Glutamatergic neuron (in vitro differentiated cells): ENCODE measurements at regions not wholly inside any gene's neighbourhood (a gene's known extent, or its start where the extent isn't known, plus 50 kb on each side); places are given as distances from the start of the nearest gene placed in this dataset.

Experiments
- DNase-seq: peaks from one replicate; pipeline ENCODE4 v3.0.0; 2022
- H3K27ac Mint-ChIP-seq: one replicate; pipeline ENCODE4 v1.8.0; 2020; ENCODE audit warnings: mild to moderate bottlenecking, mixed read lengths, inconsistent platforms; ENCODE audit not compliant: unreplicated experiment
- H3K27me3 Mint-ChIP-seq: one replicate; pipeline ENCODE4 v1.8.0; 2020; ENCODE audit warnings: mild to moderate bottlenecking, moderate library complexity, mixed read lengths, inconsistent platforms; ENCODE audit not compliant: unreplicated experiment
- H3K36me3 Mint-ChIP-seq: one replicate; pipeline ENCODE4 v1.8.0; 2020; ENCODE audit warnings: mild to moderate bottlenecking, mixed read lengths, inconsistent platforms; ENCODE audit not compliant: unreplicated experiment
- H3K4me1 Mint-ChIP-seq: one replicate; pipeline ENCODE4 v1.8.0; 2020; ENCODE audit warnings: mild to moderate bottlenecking, low read depth, mixed read lengths, inconsistent platforms; ENCODE audit not compliant: unreplicated experiment
- H3K4me3 Mint-ChIP-seq: one replicate; pipeline ENCODE4 v1.8.0; 2020; ENCODE audit warnings: mild to moderate bottlenecking, mixed read lengths, inconsistent platforms; ENCODE audit not compliant: unreplicated experiment
- H3K9me3 Mint-ChIP-seq: one replicate; pipeline ENCODE4 v1.8.0; 2020; ENCODE audit warnings: mild to moderate bottlenecking, moderate library complexity, mixed read lengths, inconsistent platforms; ENCODE audit not compliant: unreplicated experiment
- CTCF ChIP-seq: fragments of 200-600 bp; sonication (generic); IDR thresholded peaks from one replicate; pipeline ENCODE4 v1.5.0; 2021; ENCODE audit not compliant: partially characterized antibody, unreplicated experiment

- Mint-ChIP-seq H3K36me3 (peaks cover 4% of the 10 kb centered on the region), H3K27me3 (peaks cover 6% of the 10 kb centered on the region), H3K4me3 (no peak overlapping the region), H3K27ac (no peak overlapping the region), H3K4me1 (peaks cover 12% of the 10 kb centered on the region), H3K9me3 (peaks cover 6% of the 10 kb centered on the region)
- DNase-seq = no peak
- no peak for TF ChIP-seq CTCF
These were observed 75.5 kb upstream of the VSTM2B start for GRCh38 chr19:29450306-29450705.

- H3K4me3 Mint-ChIP-seq = no peak overlapping the region
- H3K9me3 Mint-ChIP-seq = peaks cover 5% of the 10 kb centered on the region
- no peak overlapping the region for H3K27ac Mint-ChIP-seq
- no peak for TF ChIP-seq CTCF
- H3K36me3 Mint-ChIP-seq = peaks cover 4% of the 10 kb centered on the region
- no peak for DNase-seq
- peaks cover 3% of the 10 kb centered on the region for H3K27me3 Mint-ChIP-seq
- H3K4me1 Mint-ChIP-seq = peaks cover 12% of the 10 kb centered on the region
These were observed 75.0 kb upstream of the VSTM2B start for GRCh38 chr19:29450812-29451211.

- TF ChIP-seq CTCF = no peak
- Mint-ChIP-seq H3K27me3 (no peaks in the 10 kb centered on the region), H3K27ac (no peak overlapping the region), H3K9me3 (peaks cover 1% of the 10 kb centered on the region), H3K4me1 (no peaks in the 10 kb centered on the region), H3K36me3 (peaks cover 10% of the 10 kb centered on the region), H3K4me3 (no peak overlapping the region)
- DNase-seq = no peak
These were observed 71.7 kb upstream of the VSTM2B start for GRCh38 chr19:29454109-29454508.

GRCh38 chr19:29457413-29457812, 68.4 kb upstream of the VSTM2B start:
- no peak overlapping the region for H3K4me3 Mint-ChIP-seq
- H3K27me3 Mint-ChIP-seq = no peaks in the 10 kb centered on the region
- H3K9me3 Mint-ChIP-seq = peaks cover 1% of the 10 kb centered on the region
- no peak overlapping the region for H3K27ac Mint-ChIP-seq
- no peak for TF ChIP-seq CTCF
- no peaks in the 10 kb centered on the region for H3K4me1 Mint-ChIP-seq
- H3K36me3 Mint-ChIP-seq = peaks cover 10% of the 10 kb centered on the region
- no peak for DNase-seq

- no peak for DNase-seq
- Mint-ChIP-seq H3K27me3 (peaks cover 2% of the 10 kb centered on the region), H3K36me3 (peaks cover 4% of the 10 kb centered on the region), H3K9me3 (no peaks in the 10 kb centered on the region), H3K27ac (no peak overlapping the region), H3K4me3 (peak overlapping the region; percentile 10), H3K4me1 (no peaks in the 10 kb centered on the region)
- TF ChIP-seq CTCF = no peak
These were observed 57.9 kb upstream of the VSTM2B start for GRCh38 chr19:29467824-29468401.
